IPS-20b (cell line): ENCODE measurements at regions not wholly inside any gene's neighbourhood (a gene's known extent, or its start where the extent isn't known, plus 50 kb on each side); places are given as distances from the start of the nearest gene placed in this dataset.
"Not testable (repeated sequence)": the region's sequence is repeated elsewhere in the genome, so short reads cannot be mapped to it uniquely, and the experiment has no call there.

Experiments used
- H3K27ac ChIP-seq: one replicate; pipeline ENCODE4 v1.5.1; 2013; ENCODE audit warnings: low read length
- H3K27me3 ChIP-seq: 2 replicates; pipeline ENCODE4 v1.6.1; 2013; ENCODE audit warnings: mild to moderate bottlenecking, low read length, inconsistent platforms; ENCODE audit not compliant: insufficient read depth
- H3K36me3 ChIP-seq: 2 replicates; pipeline ENCODE4 v1.6.1; 2013; ENCODE audit warnings: low read depth, mild to moderate bottlenecking, inconsistent platforms, low read length, moderate library complexity; ENCODE audit not compliant: insufficient read depth
- H3K4me1 ChIP-seq: 2 replicates; pipeline ENCODE4 v1.6.1; 2013; ENCODE audit warnings: mild to moderate bottlenecking, control low read depth, inconsistent platforms, low read length, moderate library complexity; ENCODE audit not compliant: insufficient read depth
- H3K4me3 ChIP-seq: 2 replicates; pipeline ENCODE4 v1.5.1; 2013; ENCODE audit warnings: mild to moderate bottlenecking, low read length, inconsistent platforms
- H3K9ac ChIP-seq: 2 replicates; pipeline ENCODE4 v1.6.1; 2013; ENCODE audit warnings: low read depth, mild to moderate bottlenecking, inconsistent platforms, low read length, moderate library complexity
- H3K9me3 ChIP-seq: 2 replicates; pipeline ENCODE4 v1.6.1; 2013; ENCODE audit warnings: mild to moderate bottlenecking, low read depth, low read length, inconsistent platforms; ENCODE audit not compliant: insufficient read depth

- H3K4me3 ChIP-seq: no peak overlapping the region
- no peaks in the 10 kb centered on the region for H3K36me3 ChIP-seq
- H3K27ac ChIP-seq: no peak overlapping the region
- H3K27me3 ChIP-seq: no peaks in the 10 kb centered on the region
- no peaks in the 10 kb centered on the region for H3K4me1 ChIP-seq
- no peaks in the 10 kb centered on the region for H3K9me3 ChIP-seq
- no peak overlapping the region for H3K9ac ChIP-seq
Measured at GRCh38 chr12:23236066-23236780, 611.3 kb downstream of the ETNK1 start.

DNA sequence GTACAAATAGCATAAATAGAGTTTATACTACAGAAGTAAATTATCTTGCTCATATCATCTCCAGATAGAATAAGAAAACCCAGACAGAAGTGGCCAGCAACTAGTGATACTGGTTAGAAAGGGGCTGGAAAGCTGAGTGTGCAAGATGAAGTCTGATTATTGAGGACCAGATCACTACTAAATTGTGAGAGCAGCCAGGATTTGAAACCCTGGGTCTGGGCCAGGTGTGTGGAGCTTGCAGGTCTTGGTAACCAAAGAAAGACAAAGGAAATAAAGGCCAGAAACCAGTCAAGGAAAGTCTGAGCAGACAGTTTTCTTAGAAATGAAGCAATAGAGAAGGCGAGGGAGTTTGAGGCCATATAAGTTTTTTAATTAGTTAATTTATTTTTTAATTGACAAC lies 611.8 kb downstream of the ETNK1 start:
- Histone ChIP-seq H3K4me1 (no peaks in the 10 kb centered on the region), H3K36me3 (no peaks in the 10 kb centered on the region), H3K4me3 (no peak overlapping the region), H3K9me3 (no peaks in the 10 kb centered on the region), H3K27me3 (no peaks in the 10 kb centered on the region), H3K9ac (no peak overlapping the region), H3K27ac (no peak overlapping the region)

DNA sequence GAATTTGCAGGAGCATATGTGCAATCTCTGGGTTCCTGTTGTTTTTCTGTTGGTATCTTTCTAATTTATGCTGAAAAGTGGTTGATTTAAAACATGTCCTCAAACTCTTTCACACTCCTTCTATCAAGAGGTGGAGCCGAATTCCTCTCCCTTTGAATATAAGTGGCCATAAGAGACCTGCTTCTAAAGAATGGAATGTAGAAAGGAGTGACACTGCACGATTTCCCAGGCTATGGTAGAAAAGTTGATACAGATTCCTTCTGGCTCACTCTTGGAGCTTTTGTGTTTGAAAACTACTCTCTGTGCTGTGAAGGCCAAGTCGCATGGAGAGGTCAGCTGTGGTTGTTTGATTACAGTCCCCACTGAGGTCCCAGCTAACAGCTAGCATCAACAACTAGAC lies 613.2 kb downstream of the ETNK1 start:
- Histone ChIP-seq H3K9me3 (no peaks in the 10 kb centered on the region), H3K4me1 (no peaks in the 10 kb centered on the region), H3K27ac (no peak overlapping the region), H3K9ac (no peak overlapping the region), H3K4me3 (no peak overlapping the region), H3K36me3 (no peaks in the 10 kb centered on the region), H3K27me3 (no peaks in the 10 kb centered on the region)

GRCh38 chr12:23238957-23239356 lies 614.0 kb downstream of the ETNK1 start:
- Histone ChIP-seq H3K9ac (no peak overlapping the region), H3K4me1 (no peaks in the 10 kb centered on the region), H3K27me3 (no peaks in the 10 kb centered on the region), H3K36me3 (no peaks in the 10 kb centered on the region), H3K9me3 (no peaks in the 10 kb centered on the region), H3K27ac (no peak overlapping the region), H3K4me3 (no peak overlapping the region)

GRCh38 chr12:23245186-23245585 lies 620.2 kb downstream of the ETNK1 start:
- no peaks in the 10 kb centered on the region for H3K36me3 ChIP-seq
- no peaks in the 10 kb centered on the region for H3K27me3 ChIP-seq
- H3K9me3 ChIP-seq: no peaks in the 10 kb centered on the region
- no peaks in the 10 kb centered on the region for H3K4me1 ChIP-seq
- no peak overlapping the region for H3K4me3 ChIP-seq
- no peak overlapping the region for H3K27ac ChIP-seq
- H3K9ac ChIP-seq: no peak overlapping the region

DNA sequence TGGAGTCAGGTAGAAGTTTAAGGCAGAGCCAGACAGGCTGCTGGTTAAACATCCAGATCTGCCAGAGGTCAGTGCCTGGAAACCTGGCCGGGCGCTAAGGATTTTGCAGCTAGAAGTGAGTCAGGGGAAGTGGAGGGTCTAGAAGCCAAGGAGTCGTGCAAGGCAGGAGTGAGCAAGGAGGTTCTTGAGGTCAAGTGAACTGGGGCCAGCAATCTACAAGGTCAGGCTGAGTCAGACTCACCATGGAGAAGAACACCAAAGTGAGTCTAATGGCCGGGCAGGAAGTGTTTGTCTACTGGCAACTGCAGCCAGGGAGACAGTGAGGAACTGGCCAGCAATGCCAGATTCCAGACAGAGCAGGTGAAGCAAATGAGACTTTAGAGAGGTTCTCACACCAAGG lies 628.2 kb downstream of the ETNK1 start:
- no peaks in the 10 kb centered on the region for H3K4me1 ChIP-seq
- H3K27me3 ChIP-seq: no peaks in the 10 kb centered on the region

GRCh38 chr12:23253910-23254309 lies 628.9 kb downstream of the ETNK1 start:
- H3K36me3 ChIP-seq, H3K9ac ChIP-seq, H3K27ac ChIP-seq, H3K4me3 ChIP-seq, H3K9me3 ChIP-seq, H3K27me3 ChIP-seq, H3K4me1 ChIP-seq: not testable (repeated sequence)

More for the DNA sequence above, 628.2 kb downstream of the ETNK1 start:
- Histone ChIP-seq H3K36me3 (no peaks in the 10 kb centered on the region), H3K9me3 (no peaks in the 10 kb centered on the region), H3K27ac (no peak overlapping the region), H3K4me3 (no peak overlapping the region), H3K9ac (no peak overlapping the region)

GRCh38 chr12:23259558-23259957 lies 634.6 kb downstream of the ETNK1 start:
- Histone ChIP-seq H3K36me3 (no peaks in the 10 kb centered on the region), H3K9me3 (no peaks in the 10 kb centered on the region), H3K4me3 (no peak overlapping the region), H3K4me1 (no peaks in the 10 kb centered on the region), H3K27ac (no peak overlapping the region), H3K9ac (no peak overlapping the region), H3K27me3 (no peaks in the 10 kb centered on the region)

- H3K36me3 ChIP-seq: no peaks in the 10 kb centered on the region
- no peaks in the 10 kb centered on the region for H3K9me3 ChIP-seq
- H3K9ac ChIP-seq: no peak overlapping the region
- no peaks in the 10 kb centered on the region for H3K27me3 ChIP-seq
- no peak overlapping the region for H3K4me3 ChIP-seq
- no peaks in the 10 kb centered on the region for H3K4me1 ChIP-seq
- no peak overlapping the region for H3K27ac ChIP-seq
Measured at GRCh38 chr12:23262670-23263069, 637.7 kb downstream of the ETNK1 start.

DNA sequence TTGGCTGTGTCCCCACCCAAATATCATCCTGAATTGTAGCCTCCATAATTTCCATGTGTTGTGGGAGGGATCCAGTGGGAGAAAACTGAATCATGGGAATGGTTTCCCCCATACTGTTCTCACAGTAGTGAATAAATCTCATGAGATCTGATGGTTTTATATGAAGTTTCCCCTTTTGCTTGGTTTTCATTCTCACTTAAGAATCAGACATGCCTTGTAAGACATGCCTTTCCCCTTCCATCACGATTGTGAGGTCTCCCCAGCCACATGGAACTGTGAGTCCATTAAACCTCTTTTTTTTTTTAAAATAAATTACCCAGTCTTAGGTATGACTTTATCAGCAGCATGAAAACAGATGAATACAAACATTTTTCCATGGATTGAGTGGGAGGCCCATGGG lies 652.9 kb downstream of the ETNK1 start:
- Histone ChIP-seq H3K9me3 (no peaks in the 10 kb centered on the region), H3K27ac (no peak overlapping the region), H3K36me3 (no peaks in the 10 kb centered on the region), H3K4me1 (no peaks in the 10 kb centered on the region), H3K9ac (no peak overlapping the region), H3K27me3 (no peaks in the 10 kb centered on the region), H3K4me3 (no peak overlapping the region)

DNA sequence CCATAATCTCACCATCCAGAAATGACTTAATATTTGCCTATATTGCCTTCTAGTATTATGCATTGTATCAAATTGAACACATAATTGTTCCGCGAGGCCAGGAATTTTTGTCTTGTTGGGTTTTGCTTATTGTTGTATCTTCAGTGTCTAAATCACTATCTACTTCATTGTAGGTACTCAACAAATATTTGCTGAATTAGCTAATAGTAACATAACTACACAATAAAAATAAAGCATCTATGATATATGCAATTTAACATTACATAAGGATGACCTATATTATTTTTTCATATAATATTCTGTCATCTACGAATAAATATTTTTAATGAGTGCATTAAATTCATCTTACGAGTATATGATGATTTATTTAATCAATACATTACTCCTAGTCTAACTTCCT lies 656.3 kb downstream of the ETNK1 start:
- Histone ChIP-seq H3K27ac (no peak overlapping the region), H3K9ac (no peak overlapping the region), H3K36me3 (no peaks in the 10 kb centered on the region), H3K4me3 (no peak overlapping the region), H3K4me1 (no peaks in the 10 kb centered on the region), H3K9me3 (no peaks in the 10 kb centered on the region), H3K27me3 (no peaks in the 10 kb centered on the region)

GRCh38 chr12:23282701-23283100 lies 657.7 kb downstream of the ETNK1 start:
- no peaks in the 10 kb centered on the region for H3K27me3 ChIP-seq
- no peaks in the 10 kb centered on the region for H3K36me3 ChIP-seq
- H3K27ac ChIP-seq: no peak overlapping the region
- H3K9ac ChIP-seq: no peak overlapping the region
- no peak overlapping the region for H3K4me3 ChIP-seq
- H3K4me1 ChIP-seq: no peaks in the 10 kb centered on the region
- H3K9me3 ChIP-seq: no peaks in the 10 kb centered on the region
